SK-N-SH (cell line): ENCODE measurements at regions not wholly inside any gene's neighbourhood (a gene's known extent, or its start where the extent isn't known, plus 50 kb on each side); places are given as distances from the start of the nearest gene placed in this dataset.

Source experiments
- CTCF ChIA-PET: fragments of 300-600, 350-600 bp; formaldehyde crosslinking; extraction: SDS; loops from one replicate; lab custom pipeline; 2021; lab: Yijun Ruan, JAX
- POLR2A ChIA-PET: fragments of 350-600 bp; sonication (Branson Sonifier 250); formaldehyde crosslinking; extraction: SDS; loops from one replicate; lab custom pipeline; 2020; ENCODE audit warnings: antibody characterized with exemption, inconsistent platforms; lab: Yijun Ruan, JAX
- DNase-seq: peaks from one replicate; pipeline ENCODE4 v3.0.0; 2012
- H2AFZ ChIP-seq: fragments of 200-600 bp; sonication (generic); 2 replicates; pipeline ENCODE4 v1.8.1; 2016; ENCODE audit warnings: antibody characterized with exemption, mild to moderate bottlenecking, low read depth
- H3F3A ChIP-seq: fragments of 200-600 bp; sonication (generic); replicated peaks from 2 replicates; pipeline ENCODE3; 2016; ENCODE audit warnings: antibody characterized with exemption, mild to moderate bottlenecking; ENCODE audit not compliant: insufficient read depth
- H3K27ac ChIP-seq, 2 experiments: fragments of 200-500 bp in 1 of 2; fragments of 200-600 bp in 1 of 2; sonication (Bioruptor generic) in 1 of 2; sonication (generic), shearing (Covaris generic) in 1 of 2; 2 replicates each; pipeline versions ENCODE4 v1.5.1 to v1.6.1; 2014 to 2016; ENCODE audit warnings: low read depth in 2 of 2, inconsistent platforms in 1 of 2, low read length in 1 of 2, mild to moderate bottlenecking in 1 of 2, mixed read lengths in 1 of 2
- H3K27me3 ChIP-seq: fragments of 200-600 bp; sonication (generic), shearing (Covaris generic); 2 replicates; pipeline ENCODE4 v1.6.1; 2016; ENCODE audit warnings: mixed run types; ENCODE audit not compliant: insufficient read depth
- H3K36me3 ChIP-seq, 2 experiments: fragments of 200-500 bp in 1 of 2; fragments of 200-600 bp in 1 of 2; sonication (Bioruptor generic) in 1 of 2; sonication (generic) in 1 of 2; replicated peaks in 1 of 2; 2 replicates each; pipeline versions ENCODE3 to v1.5.1; 2014 to 2016; ENCODE audit warnings: low read length in 1 of 2, mild to moderate bottlenecking in 1 of 2; ENCODE audit not compliant: insufficient read depth in 2 of 2, control insufficient read depth in 1 of 2
- H3K4me1 ChIP-seq, 2 experiments: fragments of 200-500 bp in 1 of 2; fragments of 200-600 bp in 1 of 2; sonication (Bioruptor generic) in 1 of 2; sonication (generic), shearing (Covaris generic) in 1 of 2; 2 replicates each; pipeline versions ENCODE4 v1.5.1 to v1.6.1; 2014 to 2016; ENCODE audit warnings: low read depth in 1 of 2, low read length in 1 of 2, mixed run types in 1 of 2; ENCODE audit not compliant: insufficient read depth in 2 of 2, control insufficient read depth in 1 of 2
- H3K4me2 ChIP-seq: fragments of 200-600 bp; sonication (generic), shearing (Covaris generic); 2 replicates; pipeline ENCODE4 v1.6.1; 2017; ENCODE audit warnings: mixed run types
- H3K4me3 ChIP-seq, 2 experiments: fragments of 200-500 bp in 1 of 2; fragments of 200-600 bp in 1 of 2; sonication (Bioruptor generic) in 1 of 2; sonication (generic), shearing (Covaris generic) in 1 of 2; 2 replicates each; pipeline versions ENCODE4 v1.5.1 to v1.8.1; 2014 to 2016; ENCODE audit warnings: low read depth in 2 of 2, inconsistent platforms in 1 of 2, low read length in 1 of 2, mild to moderate bottlenecking in 1 of 2, mixed read lengths in 1 of 2, moderate library complexity in 1 of 2
- H3K79me2 ChIP-seq: fragments of 200-600 bp; sonication (generic); 2 replicates; pipeline ENCODE4 v1.8.1; 2017; ENCODE audit warnings: mild to moderate bottlenecking; ENCODE audit not compliant: insufficient read depth
- H3K9ac ChIP-seq: fragments of 200-600 bp; sonication (generic); 2 replicates; pipeline ENCODE4 v1.6.1; 2017; ENCODE audit warnings: mixed run types
- H3K9me2 ChIP-seq: fragments of 200-600 bp; sonication (generic); 2 replicates; pipeline ENCODE4 v1.6.1; 2017; ENCODE audit warnings: mixed run types
- H3K9me3 ChIP-seq: fragments of 200-600 bp; sonication (generic); 2 replicates; pipeline ENCODE4 v1.6.1; 2017; ENCODE audit warnings: mixed run types, mild to moderate bottlenecking, moderate library complexity
- H4K20me1 ChIP-seq: fragments of 200-600 bp; sonication (generic); 2 replicates; pipeline ENCODE4 v1.6.1; 2017; ENCODE audit warnings: mild to moderate bottlenecking, mixed run types; ENCODE audit not compliant: insufficient read depth
- EP300 ChIP-seq, 2 experiments: IDR thresholded peaks; 2 replicates each; pipeline versions ENCODE4 v1.4.0 to v1.6.1; 2012; ENCODE audit warnings: borderline replicate concordance in 1 of 2, low read depth in 1 of 2, low read length in 1 of 2
- EZH2phosphoT487 ChIP-seq: fragments of 200-600 bp; sonication (generic); IDR thresholded peaks from 2 replicates; pipeline ENCODE4 v1.6.1; 2017; ENCODE audit warnings: low read depth, mixed run types, mild to moderate bottlenecking, antibody characterized with exemption, moderate library complexity, borderline replicate concordance
- FOSL2 ChIP-seq: IDR thresholded peaks from 2 replicates; pipeline ENCODE4 v1.4.0; 2012; ENCODE audit warnings: low read depth, mild to moderate bottlenecking, moderate library complexity, borderline replicate concordance
- GATA2 ChIP-seq: sonication (generic); formaldehyde crosslinking; IDR thresholded peaks from 2 replicates; pipeline ENCODE4 v1.5.0; 2020; ENCODE audit warnings: mild to moderate bottlenecking, missing genetic modification reagents
- MEF2A ChIP-seq: IDR thresholded peaks from 2 replicates; pipeline ENCODE4 v1.4.0; 2012; ENCODE audit warnings: low read depth, borderline replicate concordance
- MXI1 ChIP-seq: IDR thresholded peaks from 2 replicates; pipeline ENCODE4 v1.6.1; 2012; ENCODE audit warnings: mild to moderate bottlenecking, low read depth, low read length, improper control_type of control experiment
- NFIC ChIP-seq: IDR thresholded peaks from 2 replicates; pipeline ENCODE4 v1.4.0; 2012; ENCODE audit warnings: borderline replicate concordance
- POLR2AphosphoS5 ChIP-seq: IDR thresholded peaks from 2 replicates; pipeline ENCODE4 v1.6.1; 2012; ENCODE audit warnings: low read depth, low read length
- RCOR1 ChIP-seq: fragments of 150-350 bp; IDR thresholded peaks from 2 replicates; pipeline ENCODE4 v1.6.1; 2017; ENCODE audit warnings: antibody characterized with exemption, low read length
- SIN3A ChIP-seq: IDR thresholded peaks from 2 replicates; pipeline ENCODE4 v1.6.1; 2012; ENCODE audit warnings: low read depth, mild to moderate bottlenecking, low read length, moderate library complexity, borderline replicate concordance
- SMC3 ChIP-seq: IDR thresholded peaks from 2 replicates; pipeline ENCODE4 v1.6.1; 2012; ENCODE audit warnings: low read depth, low read length, improper control_type of control experiment
- TAF1 ChIP-seq: IDR thresholded peaks from 2 replicates; pipeline ENCODE4 v1.6.1; 2012; ENCODE audit warnings: low read depth, mild to moderate bottlenecking, low read length, moderate library complexity, borderline replicate concordance
- YY1 ChIP-seq: IDR thresholded peaks from 2 replicates; pipeline ENCODE4 v1.4.0; 2012; ENCODE audit warnings: low read depth, mild to moderate bottlenecking
- WGBS: methylation state at CpG from one replicate; pipeline ENCODE4 v1.1.6; 2017; ENCODE audit warnings: low lambda C conversion rate; 5-methylcytosine and 5-hydroxymethylcytosine counted together
- TF ChIP-seq, protein P1 (sequence below): IDR thresholded peaks from 2 replicates; pipeline ENCODE4 v1.4.0; 2012; ENCODE audit warnings: low read depth, borderline replicate concordance
- TF ChIP-seq, protein P2 (sequence below): IDR thresholded peaks from 2 replicates; pipeline ENCODE4 v1.6.1; 2012; ENCODE audit warnings: mild to moderate bottlenecking, low read depth, low read length, moderate library complexity

DNA sequence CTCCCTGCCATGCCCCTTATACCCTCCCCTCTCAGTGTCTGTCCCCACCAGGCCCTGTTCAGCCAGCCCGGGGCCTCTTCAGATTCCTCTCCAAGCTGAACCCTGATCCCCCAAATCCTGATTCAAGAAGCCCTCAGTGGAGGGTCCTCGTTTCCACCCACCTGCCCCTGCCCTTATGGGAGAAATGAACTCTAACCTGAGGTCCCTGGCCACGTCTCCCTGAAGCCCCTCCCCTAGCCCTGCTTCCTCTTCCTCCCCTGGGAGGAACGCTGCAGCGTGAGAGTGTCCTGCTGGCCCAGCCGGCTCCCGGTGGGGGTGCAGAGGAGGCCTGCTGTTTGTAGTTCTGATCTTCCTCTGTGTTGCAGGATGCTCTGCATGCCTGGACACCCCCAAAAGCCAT is 56.7 kb upstream of the GLI2 start:
- no peak overlapping the region for H3K4me2 ChIP-seq
- CTCF ChIA-PET, result interaction anchor here (0.8 to 11.7 kb wide), 5 partner anchors 9 to 502 kb away, joined by 3 to 167 read pairs (median 37); no protein-coding TSS in a partner anchor
- peaks cover 14% of the 10 kb centered on the region; the same call in 1 of the 2 replicates for H3K27me3 ChIP-seq
- H3K9me3 ChIP-seq, result no peaks in the 10 kb centered on the region
- H3K9me2 ChIP-seq, result no peaks in the 10 kb centered on the region
- no peak overlapping the region for H3K9ac ChIP-seq
- no peak for DNase-seq
- H2AFZ ChIP-seq, result no peak overlapping the region
- H3K4me3 ChIP-seq, result no peak overlapping the region
- H3K79me2 ChIP-seq, result no peaks in the 10 kb centered on the region
- H3K4me1 ChIP-seq, result peaks cover 0 to 10% of the 10 kb centered on the region in 2 experiments; a peak in 2 of 4 replicates
- 70% methylated on average over 5 of the region's 7 CpGs for WGBS
- H4K20me1 ChIP-seq, result no peaks in the 10 kb centered on the region
- POLR2A ChIA-PET, result interaction anchor here (0.6 kb wide), 1 partner anchor 334 kb away, joined by 3 read pairs; no protein-coding TSS in a partner anchor
- H3F3A ChIP-seq, result peaks cover 7% of the 10 kb centered on the region
- no peak overlapping the region for H3K27ac ChIP-seq
- TF ChIP-seq EP300 (IDR thresholded peaks at IDR 0.05; ENCODE audit: borderline replicate concordance in 1 of 2, low read depth in 1 of 2, low read length in 1 of 2) (no peak), FOSL2 (no peak), GATA2 (CRISPR knock-in tag) (no peak), POLR2AphosphoS5 (no peak), SMC3 (no peak), MEF2A (no peak), SIN3A (no peak), RCOR1 (no peak), NFIC (no peak), EZH2phosphoT487 (no peak), MXI1 (no peak), YY1 (no peak), TAF1 (no peak)
- TF ChIP-seq, protein P1, sequence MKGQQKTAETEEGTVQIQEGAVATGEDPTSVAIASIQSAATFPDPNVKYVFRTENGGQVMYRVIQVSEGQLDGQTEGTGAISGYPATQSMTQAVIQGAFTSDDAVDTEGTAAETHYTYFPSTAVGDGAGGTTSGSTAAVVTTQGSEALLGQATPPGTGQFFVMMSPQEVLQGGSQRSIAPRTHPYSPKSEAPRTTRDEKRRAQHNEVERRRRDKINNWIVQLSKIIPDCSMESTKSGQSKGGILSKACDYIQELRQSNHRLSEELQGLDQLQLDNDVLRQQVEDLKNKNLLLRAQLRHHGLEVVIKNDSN, result no peak
- TF ChIP-seq, protein P2, sequence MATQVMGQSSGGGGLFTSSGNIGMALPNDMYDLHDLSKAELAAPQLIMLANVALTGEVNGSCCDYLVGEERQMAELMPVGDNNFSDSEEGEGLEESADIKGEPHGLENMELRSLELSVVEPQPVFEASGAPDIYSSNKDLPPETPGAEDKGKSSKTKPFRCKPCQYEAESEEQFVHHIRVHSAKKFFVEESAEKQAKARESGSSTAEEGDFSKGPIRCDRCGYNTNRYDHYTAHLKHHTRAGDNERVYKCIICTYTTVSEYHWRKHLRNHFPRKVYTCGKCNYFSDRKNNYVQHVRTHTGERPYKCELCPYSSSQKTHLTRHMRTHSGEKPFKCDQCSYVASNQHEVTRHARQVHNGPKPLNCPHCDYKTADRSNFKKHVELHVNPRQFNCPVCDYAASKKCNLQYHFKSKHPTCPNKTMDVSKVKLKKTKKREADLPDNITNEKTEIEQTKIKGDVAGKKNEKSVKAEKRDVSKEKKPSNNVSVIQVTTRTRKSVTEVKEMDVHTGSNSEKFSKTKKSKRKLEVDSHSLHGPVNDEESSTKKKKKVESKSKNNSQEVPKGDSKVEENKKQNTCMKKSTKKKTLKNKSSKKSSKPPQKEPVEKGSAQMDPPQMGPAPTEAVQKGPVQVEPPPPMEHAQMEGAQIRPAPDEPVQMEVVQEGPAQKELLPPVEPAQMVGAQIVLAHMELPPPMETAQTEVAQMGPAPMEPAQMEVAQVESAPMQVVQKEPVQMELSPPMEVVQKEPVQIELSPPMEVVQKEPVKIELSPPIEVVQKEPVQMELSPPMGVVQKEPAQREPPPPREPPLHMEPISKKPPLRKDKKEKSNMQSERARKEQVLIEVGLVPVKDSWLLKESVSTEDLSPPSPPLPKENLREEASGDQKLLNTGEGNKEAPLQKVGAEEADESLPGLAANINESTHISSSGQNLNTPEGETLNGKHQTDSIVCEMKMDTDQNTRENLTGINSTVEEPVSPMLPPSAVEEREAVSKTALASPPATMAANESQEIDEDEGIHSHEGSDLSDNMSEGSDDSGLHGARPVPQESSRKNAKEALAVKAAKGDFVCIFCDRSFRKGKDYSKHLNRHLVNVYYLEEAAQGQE, result no peak
- H3K36me3 ChIP-seq, result no peaks in the 10 kb centered on the region
